GM12875 (cell line): ENCODE measurements at regions not wholly inside any gene's neighbourhood (a gene's known extent, or its start where the extent isn't known, plus 50 kb on each side); places are given as distances from the start of the nearest gene placed in this dataset.

Experiments used
- H3K4me3 ChIP-seq: one replicate; pipeline ENCODE4 v1.5.1; 2011; ENCODE audit warnings: low read depth, low read length, control low read depth
- TF ChIP-seq, protein P1 (sequence below): IDR thresholded peaks from 2 replicates; pipeline ENCODE4 v1.5.1; 2011; ENCODE audit warnings: low read depth, mild to moderate bottlenecking, control low read depth, inconsistent platforms, low read length, moderate library complexity, borderline replicate concordance; ENCODE audit not compliant: insufficient read depth

DNA sequence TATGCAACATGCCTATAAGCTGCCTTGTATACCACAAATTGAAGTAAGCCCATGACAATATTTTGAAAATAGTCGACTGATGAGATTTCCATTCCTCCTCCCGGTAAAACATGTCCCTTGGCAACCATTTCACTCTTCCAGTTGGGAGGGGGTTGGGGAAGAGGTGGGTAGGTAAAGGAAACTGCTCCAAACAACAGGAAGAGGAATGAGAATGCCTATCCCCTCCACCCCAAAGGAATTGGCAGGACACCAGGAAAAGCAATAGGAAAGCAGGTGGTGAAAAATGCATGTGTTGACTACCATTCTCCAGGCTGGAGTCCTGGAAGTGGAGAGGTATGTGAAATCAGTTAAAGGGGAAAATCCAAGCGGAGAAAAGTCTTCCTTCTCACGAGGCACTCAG, 455.9 kb upstream of the PSMD7 start:
- H3K4me3 ChIP-seq = no peak overlapping the region
- TF ChIP-seq, protein P1, sequence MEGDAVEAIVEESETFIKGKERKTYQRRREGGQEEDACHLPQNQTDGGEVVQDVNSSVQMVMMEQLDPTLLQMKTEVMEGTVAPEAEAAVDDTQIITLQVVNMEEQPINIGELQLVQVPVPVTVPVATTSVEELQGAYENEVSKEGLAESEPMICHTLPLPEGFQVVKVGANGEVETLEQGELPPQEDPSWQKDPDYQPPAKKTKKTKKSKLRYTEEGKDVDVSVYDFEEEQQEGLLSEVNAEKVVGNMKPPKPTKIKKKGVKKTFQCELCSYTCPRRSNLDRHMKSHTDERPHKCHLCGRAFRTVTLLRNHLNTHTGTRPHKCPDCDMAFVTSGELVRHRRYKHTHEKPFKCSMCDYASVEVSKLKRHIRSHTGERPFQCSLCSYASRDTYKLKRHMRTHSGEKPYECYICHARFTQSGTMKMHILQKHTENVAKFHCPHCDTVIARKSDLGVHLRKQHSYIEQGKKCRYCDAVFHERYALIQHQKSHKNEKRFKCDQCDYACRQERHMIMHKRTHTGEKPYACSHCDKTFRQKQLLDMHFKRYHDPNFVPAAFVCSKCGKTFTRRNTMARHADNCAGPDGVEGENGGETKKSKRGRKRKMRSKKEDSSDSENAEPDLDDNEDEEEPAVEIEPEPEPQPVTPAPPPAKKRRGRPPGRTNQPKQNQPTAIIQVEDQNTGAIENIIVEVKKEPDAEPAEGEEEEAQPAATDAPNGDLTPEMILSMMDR = no peak

DNA sequence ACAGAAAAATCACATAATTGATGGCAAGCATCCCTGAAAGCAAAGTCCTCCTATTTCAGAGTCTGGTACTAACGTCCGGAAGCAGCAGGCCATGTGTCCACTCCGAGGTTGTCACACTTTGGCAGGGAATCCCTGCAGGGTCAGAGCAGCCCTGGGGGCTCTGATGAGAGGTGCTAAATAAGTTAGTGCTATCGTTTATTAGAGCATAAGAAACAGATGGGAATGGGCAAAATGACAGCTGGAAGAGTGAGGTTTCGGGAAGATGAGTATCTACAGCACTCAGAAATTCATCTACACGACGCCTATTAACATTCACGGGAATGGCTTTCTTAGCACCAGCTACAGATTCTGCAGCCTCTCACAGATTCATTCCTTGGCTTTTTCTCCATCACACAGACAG, 465.4 kb upstream of the PSMD7 start:
- no peak overlapping the region for H3K4me3 ChIP-seq
- TF ChIP-seq, protein P1 = no peak

DNA sequence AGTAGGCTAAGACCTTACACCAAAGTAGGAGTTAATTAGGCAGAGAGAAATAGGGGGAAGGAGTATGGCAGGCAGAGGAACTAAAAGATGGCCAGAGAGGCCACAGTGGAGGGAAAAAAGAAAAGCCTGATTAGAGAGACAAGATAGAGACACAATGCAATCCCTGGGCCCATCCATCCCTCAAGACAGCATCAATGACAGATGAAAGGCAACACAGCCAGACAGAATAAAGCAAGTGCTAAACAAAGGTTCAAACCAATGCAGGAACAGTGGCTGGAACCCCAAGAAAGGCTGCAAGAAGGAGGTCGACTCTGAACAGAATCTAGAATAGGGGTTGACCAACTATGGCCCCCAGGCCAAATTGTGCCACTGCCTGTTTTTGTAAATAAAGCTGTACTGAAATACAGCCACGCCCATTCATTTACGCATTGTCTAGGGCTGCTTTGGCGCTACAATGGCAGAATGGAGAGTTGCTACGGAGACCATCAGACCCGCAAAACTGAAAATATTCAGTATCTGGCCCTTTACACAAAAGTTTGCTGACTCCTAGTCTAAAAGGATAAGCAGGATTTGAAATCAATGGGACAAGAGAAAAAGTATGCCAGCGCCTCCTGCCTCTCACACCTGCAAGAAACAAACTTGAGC, 473.3 kb upstream of the PSMD7 start:
- H3K4me3 ChIP-seq = no peak overlapping the region
- TF ChIP-seq, protein P1 = no peak

DNA sequence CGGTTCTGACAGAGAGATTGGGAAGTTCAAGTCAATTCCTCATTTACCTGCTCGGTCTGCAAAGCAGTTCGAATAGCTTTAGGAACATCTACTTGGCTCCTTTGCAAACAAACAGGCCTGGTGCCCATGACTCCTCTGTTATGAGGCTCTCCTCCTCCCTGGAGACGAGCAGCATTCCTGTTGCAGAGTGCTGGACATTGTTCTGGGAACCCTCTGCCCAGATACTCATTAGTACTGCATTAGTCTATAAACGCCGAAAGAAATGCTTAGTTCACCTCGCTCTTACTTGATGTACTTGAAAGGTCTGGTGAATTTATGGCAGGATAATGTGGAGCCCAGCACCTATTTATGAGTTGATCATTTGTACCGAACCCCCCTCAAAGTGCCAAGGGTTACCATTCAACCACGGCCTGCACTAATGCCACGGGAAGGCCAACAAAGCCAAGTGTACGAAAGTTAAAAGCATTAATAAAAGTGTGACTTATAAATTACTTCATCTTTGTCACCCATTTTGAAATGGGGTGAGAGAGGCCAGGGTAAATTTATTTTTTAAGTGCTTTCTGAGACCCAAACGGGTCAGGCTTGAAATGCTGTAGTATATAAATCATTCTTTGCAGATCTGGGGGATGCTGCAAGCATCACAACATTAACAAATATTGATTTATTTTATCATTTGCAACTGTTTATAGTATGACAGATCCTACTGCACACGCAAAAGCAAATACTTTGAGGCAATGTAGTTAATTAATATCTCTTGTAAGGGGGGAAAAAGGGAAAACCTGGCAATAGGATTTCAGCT, 478.9 kb upstream of the PSMD7 start:
- no peak overlapping the region for H3K4me3 ChIP-seq
- TF ChIP-seq, protein P1 = no peak

DNA sequence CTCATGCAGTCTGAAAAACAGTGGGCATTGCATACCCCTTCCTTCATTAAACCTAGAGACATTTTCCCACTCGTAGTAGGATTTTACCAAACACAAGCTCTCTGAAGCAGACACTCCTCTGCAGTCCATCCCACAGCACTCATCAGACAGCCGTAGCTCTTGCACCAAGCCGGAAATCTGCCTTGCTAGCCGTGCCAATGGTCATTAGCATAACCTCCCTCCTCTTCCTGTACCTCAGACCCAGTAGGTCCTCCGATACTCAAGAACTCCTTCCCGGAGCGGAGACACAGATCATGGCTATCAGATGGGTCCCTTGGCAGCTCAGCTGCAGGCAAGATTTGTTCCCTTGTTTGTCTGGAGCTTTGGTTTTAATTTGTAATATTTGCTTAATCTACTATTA, 483.1 kb upstream of the PSMD7 start:
- TF ChIP-seq, protein P1 = no peak
- no peak overlapping the region for H3K4me3 ChIP-seq

DNA sequence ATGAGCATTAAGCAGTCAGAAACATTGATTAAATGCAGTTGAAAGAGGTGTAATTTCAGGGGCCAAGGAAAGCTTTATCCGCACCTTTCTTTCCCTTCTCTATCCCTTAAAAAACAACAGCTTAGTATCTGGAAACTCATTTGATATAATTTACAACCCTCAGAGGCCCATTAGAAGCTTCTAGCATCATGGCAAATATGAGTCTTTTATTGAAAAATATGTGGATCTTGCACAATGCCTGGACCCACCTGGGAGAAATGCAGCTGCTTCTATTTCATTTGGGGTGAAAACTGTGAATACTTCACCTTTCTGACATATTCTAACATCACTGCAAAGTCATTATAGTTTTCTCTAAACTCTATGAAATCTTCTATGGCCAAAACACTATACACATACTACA, 492.2 kb upstream of the PSMD7 start:
- TF ChIP-seq, protein P1 = no peak

DNA sequence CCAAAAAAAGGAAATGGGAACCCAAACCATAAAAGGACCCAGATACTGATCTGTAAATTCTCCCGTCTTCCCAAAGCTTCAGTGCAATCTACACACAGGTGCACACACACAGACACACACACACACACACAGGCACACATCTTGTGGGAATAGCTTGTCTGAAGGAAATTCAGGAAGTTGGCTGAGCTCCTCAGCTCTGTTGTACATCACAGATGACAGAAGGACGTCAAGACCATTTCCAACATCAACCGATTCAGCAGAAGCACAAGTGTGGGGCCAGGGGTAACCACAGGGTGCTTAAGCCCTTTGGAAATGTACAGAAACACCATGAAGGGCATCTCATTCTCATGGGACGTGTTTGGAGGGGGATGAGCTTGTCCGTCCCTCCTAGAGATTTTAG, 498.1 kb upstream of the PSMD7 start:
- no peak overlapping the region for H3K4me3 ChIP-seq
- TF ChIP-seq, protein P1 = no peak

More for the DNA sequence above, 492.2 kb upstream of the PSMD7 start:
- no peak overlapping the region for H3K4me3 ChIP-seq
